ENCODE measurements at regions not wholly inside any gene's neighbourhood (a gene's known extent, or its start where the extent isn't known, plus 50 kb on each side); places are given as distances from the start of the nearest gene placed in this dataset.

DNA sequence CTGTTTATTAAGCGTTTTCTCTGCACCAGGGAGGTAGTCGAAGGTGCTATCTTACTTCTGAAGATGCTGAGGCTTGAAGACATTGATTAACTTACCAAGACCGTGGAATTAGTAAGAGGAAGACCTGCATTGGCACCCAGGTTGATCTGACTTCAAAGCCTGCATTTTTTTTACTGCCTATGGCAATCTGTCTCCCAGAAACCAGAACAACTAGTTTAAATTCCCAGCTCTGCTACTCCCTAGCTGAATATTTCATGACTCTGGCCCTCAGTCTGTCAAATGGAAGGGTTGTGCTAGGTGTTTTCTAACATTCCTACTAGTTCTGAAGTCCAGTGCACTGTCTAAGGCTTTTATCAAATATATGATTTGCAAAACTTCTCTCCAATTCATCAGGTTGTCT lies 52.0 kb upstream of the GRAMD1B start:
- ATAC-seq (replicated peaks; ENCODE audit: extremely low read depth, poor library complexity, severe bottlenecking) (no peak), DNase-seq (ENCODE audit: low spot score in 2 of 2) (no peak)
- H3K27ac Mint-ChIP-seq (ENCODE audit: low read depth): no peak overlapping the region
- H3K27me3 Mint-ChIP-seq: no peaks in the 10 kb centered on the region
- peaks cover 7% of the 10 kb centered on the region for H3K4me1 Mint-ChIP-seq
- no peak overlapping the region for H3K4me3 Mint-ChIP-seq
- H3K36me3 Mint-ChIP-seq (ENCODE audit: insufficient read depth): no peaks in the 10 kb centered on the region
- H3K9me3 Mint-ChIP-seq: no peaks in the 10 kb centered on the region

DNA sequence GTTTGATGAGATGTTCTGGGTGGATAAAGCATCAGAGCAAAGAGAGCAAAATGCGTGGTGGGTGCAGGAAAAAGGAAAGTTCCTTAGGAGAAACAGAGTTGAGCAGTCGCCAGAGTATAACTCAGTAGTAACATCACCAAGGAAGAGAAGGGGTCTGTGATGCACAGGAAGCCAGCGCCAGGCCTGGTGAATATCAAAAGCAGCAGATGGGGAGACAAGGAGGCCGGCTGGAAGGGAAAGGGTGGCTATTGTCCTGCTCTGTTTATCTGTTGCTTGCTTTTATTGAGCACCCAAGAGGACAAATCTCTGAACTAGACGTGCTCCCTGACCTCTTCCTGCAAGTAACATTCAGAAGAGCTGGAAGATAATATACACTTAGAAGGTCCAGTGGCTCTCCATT lies 52.7 kb upstream of the GRAMD1B start:
- H3K9me3 Mint-ChIP-seq: no peaks in the 10 kb centered on the region
- no peaks in the 10 kb centered on the region for H3K27me3 Mint-ChIP-seq
- peaks cover 3% of the 10 kb centered on the region for H3K4me1 Mint-ChIP-seq
- no peak overlapping the region for H3K27ac Mint-ChIP-seq (ENCODE audit: low read depth)
- ATAC-seq (replicated peaks; ENCODE audit: extremely low read depth, poor library complexity, severe bottlenecking) (no peak), DNase-seq (ENCODE audit: low spot score in 2 of 2) (no peak)
- H3K36me3 Mint-ChIP-seq (ENCODE audit: insufficient read depth): no peaks in the 10 kb centered on the region
- no peak overlapping the region for H3K4me3 Mint-ChIP-seq

DNA sequence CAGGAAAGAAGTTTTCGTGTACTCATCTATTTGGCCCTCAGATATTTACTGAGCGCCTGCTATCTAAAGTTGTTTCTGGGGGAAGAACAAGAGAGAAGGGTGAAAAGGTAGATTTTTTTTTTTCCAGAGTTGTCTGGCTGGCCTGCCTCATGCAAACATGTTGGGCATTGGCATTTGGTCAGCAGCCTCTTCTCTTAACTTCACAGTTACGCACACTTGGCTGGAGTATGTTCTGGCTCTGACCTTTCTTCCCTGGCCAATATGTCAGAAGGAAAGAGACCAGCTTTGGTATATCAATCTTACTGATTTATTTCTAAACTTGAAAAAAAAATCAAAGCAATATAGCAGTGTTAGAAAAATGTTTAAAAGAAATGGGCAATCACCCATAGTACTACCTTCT lies 54.2 kb upstream of the GRAMD1B start:
- no peak for ATAC-seq (replicated peaks; ENCODE audit: extremely low read depth, poor library complexity, severe bottlenecking)
- no peaks in the 10 kb centered on the region for H3K27me3 Mint-ChIP-seq
- H3K27ac Mint-ChIP-seq (ENCODE audit: low read depth): no peak overlapping the region
- H3K36me3 Mint-ChIP-seq (ENCODE audit: insufficient read depth): no peaks in the 10 kb centered on the region
- no peaks in the 10 kb centered on the region for H3K9me3 Mint-ChIP-seq
- DNase-seq (ENCODE audit: low spot score in 2 of 2): no peak
- H3K4me1 Mint-ChIP-seq: no peaks in the 10 kb centered on the region
- no peak overlapping the region for H3K4me3 Mint-ChIP-seq

DNA sequence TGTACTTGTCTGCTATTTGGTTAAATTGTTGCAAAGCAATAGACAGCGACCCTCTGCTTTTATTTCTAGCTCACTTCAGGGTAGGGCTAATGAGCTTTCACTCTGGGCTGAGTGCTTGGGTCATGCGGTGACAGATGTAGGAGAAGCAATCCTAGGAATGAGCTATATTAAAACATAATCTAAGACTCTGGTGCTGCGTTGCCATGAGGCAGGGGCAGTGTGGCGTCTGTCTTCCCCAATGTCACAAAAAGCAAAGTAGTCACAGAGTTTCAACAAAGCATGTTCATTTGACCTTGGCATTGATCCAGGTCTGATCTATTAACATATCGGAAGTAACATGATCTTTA lies 55.5 kb upstream of the GRAMD1B start:
- no peak for ATAC-seq (replicated peaks; ENCODE audit: extremely low read depth, poor library complexity, severe bottlenecking)

DNA sequence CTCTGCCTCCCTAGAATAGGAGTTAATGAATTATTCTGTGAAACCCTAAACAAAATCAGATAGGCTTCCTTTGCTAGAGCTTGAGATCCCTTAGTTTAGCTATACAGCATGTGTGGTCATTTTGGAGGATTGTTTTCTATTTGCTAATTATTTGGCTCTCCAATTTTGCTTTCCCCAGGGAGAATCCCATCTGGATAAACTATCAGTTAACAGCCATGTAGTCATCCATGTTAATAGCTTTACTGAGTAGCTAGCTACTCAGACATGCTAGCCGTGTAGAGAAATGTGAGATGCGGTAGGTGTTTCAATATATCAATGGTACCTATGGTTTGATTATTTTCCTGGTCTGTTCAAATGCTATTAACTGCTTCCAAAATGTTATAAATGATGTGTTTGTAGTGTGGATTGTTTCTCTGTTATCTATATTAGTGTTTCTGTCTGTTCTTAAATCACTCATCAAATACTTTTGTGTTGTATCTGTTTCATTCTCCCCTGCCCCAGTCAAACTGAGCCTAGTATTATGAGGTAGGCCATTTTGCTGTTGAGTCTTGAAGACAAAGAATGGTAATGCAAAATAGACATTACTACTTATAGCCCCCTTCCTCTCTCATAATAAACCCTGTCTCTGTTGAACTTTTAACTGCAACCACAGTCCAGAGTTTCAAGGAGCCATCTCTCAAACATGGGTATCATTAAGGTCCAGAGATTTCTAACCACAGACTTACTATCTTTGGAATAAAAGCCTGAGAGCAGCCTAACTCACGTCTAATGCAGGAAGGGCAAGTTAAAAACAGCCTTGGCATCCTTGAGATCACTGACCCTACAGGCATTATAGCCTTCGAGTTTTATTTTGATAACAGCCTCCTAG lies 56.1 kb upstream of the GRAMD1B start:
- ATAC-seq (replicated peaks; ENCODE audit: extremely low read depth, poor library complexity, severe bottlenecking) (no peak), DNase-seq (ENCODE audit: low spot score in 2 of 2) (no peak)
- no peaks in the 10 kb centered on the region for H3K9me3 Mint-ChIP-seq
- H3K27ac Mint-ChIP-seq (ENCODE audit: low read depth): no peak overlapping the region
- no peaks in the 10 kb centered on the region for H3K4me1 Mint-ChIP-seq
- no peaks in the 10 kb centered on the region for H3K27me3 Mint-ChIP-seq
- no peak overlapping the region for H3K4me3 Mint-ChIP-seq
- H3K36me3 Mint-ChIP-seq (ENCODE audit: insufficient read depth): no peaks in the 10 kb centered on the region

More for the DNA sequence above, 55.5 kb upstream of the GRAMD1B start:
- H3K36me3 Mint-ChIP-seq (ENCODE audit: insufficient read depth): no peaks in the 10 kb centered on the region
- no peak overlapping the region for H3K27ac Mint-ChIP-seq (ENCODE audit: low read depth)
- no peaks in the 10 kb centered on the region for H3K9me3 Mint-ChIP-seq
- no peak for DNase-seq (ENCODE audit: low spot score in 2 of 2)
- no peaks in the 10 kb centered on the region for H3K4me1 Mint-ChIP-seq
- H3K4me3 Mint-ChIP-seq: no peak overlapping the region
- H3K27me3 Mint-ChIP-seq: no peaks in the 10 kb centered on the region

DNA sequence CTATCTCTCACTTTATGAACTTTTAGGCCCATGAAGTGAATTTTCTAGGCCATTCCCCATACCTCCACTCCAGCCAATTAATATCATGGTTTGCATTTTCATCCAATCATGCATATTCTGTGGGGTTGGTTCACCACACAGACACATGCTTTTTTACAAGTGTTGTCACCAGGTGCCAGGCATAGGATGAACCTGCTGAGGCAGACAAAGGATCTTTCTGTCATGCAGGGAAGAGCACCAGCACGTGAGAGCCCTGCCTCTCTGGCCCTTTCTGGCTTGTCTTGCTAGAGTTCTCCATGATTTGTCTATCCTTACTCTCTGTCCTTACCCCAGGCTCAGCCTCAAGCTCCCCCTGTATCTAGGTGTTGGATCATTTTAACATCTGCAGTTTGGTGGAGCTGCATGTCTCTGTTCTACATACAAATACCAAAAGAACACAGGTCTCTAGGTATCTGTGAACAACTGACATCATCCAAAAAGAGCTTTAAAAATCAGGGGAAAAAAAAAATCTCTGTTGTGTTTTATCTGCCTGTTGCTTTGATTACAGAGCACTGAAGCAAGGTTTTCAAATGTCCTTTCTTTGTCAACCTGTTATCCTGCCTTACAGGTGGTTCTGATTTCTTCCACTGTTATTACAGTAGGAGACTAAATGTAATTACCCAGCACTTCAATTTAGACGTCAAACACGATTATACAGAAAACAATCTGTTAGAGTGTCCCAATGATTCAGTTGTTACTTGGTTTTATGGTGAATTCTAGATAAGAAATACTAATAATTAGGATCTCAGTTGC lies 58.4 kb upstream of the GRAMD1B start:
- DNase-seq (ENCODE audit: low spot score in 2 of 2) (no peak), ATAC-seq (replicated peaks; ENCODE audit: extremely low read depth, poor library complexity, severe bottlenecking) (no peak)
- Mint-ChIP-seq H3K27ac (ENCODE audit: low read depth) (no peak overlapping the region), H3K36me3 (ENCODE audit: insufficient read depth) (no peaks in the 10 kb centered on the region), H3K9me3 (no peaks in the 10 kb centered on the region), H3K4me3 (no peak overlapping the region), H3K4me1 (no peaks in the 10 kb centered on the region), H3K27me3 (peaks cover 13% of the 10 kb centered on the region)

DNA sequence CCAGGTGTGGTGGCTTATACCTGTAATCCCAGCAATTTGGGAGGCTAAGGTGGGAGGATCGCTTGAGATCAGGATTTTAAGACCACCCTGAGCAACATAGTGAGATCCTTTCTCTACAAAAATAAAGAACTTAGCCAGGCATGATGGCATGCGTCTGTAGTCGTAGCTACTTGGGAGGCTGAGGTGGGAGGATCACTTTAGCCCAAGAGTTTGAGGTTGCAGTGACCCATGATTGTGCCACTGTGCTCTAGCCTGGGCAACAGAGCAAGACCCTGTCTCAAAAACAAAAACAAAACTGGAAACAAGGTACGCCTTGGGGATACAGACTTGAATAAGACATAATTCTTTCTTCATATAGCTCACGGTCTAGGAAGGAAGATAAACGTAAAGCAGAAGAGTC lies 63.1 kb upstream of the GRAMD1B start:
- ATAC-seq (replicated peaks; ENCODE audit: extremely low read depth, poor library complexity, severe bottlenecking) (no peak), DNase-seq (ENCODE audit: low spot score in 2 of 2) (no peak)
- Mint-ChIP-seq H3K4me3 (no peak overlapping the region), H3K9me3 (no peaks in the 10 kb centered on the region), H3K4me1 (no peaks in the 10 kb centered on the region), H3K27me3 (peaks cover 31% of the 10 kb centered on the region), H3K36me3 (ENCODE audit: insufficient read depth) (no peaks in the 10 kb centered on the region), H3K27ac (ENCODE audit: low read depth) (no peak overlapping the region)

DNA sequence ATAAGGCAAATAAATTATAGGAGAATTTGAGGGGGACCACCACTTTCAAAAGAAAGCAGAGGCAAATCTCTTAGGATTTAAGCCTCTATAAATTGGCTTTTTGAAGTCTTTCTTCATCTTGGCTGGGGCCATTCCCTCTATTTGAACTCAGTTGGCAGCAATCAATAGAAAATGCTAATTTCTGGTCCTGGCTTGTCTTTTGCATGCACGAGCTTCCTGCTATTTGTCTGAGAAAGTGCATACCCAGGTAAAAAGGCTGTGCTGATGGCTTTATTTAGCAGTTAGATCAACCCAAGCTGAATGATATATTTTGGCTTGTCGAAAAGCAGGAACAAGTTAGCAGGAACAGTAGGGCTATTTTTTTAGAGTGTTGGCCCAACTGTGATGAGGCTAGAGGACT lies 64.1 kb upstream of the GRAMD1B start:
- no peak overlapping the region for H3K27ac Mint-ChIP-seq (ENCODE audit: low read depth)
- H3K36me3 Mint-ChIP-seq (ENCODE audit: insufficient read depth): no peaks in the 10 kb centered on the region
- no peak for DNase-seq (ENCODE audit: low spot score in 2 of 2)

DNA sequence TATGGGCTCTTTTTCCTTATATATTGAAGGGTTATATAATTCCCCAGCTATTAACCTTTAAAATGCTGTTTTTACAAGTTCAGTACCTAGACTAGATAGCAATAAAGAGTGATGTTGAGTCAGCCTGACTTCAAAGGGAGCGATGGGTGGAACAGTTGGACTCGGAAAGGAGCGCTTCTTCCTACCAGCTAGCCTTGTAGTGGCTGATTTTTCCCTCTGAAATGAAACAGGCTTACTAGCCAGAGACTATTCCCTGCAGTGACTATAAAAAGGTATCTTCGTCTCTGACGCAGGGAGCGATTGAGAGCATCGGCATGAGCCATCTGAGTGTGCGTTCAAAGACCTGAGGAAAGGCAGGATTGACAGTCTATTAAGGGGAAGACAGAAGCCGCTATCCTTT lies 66.0 kb upstream of the GRAMD1B start:
- DNase-seq (ENCODE audit: low spot score in 2 of 2): no peak
- Mint-ChIP-seq H3K4me3 (no peak overlapping the region), H3K27me3 (peaks cover 57% of the 10 kb centered on the region), H3K36me3 (ENCODE audit: insufficient read depth) (no peaks in the 10 kb centered on the region), H3K4me1 (no peaks in the 10 kb centered on the region), H3K9me3 (no peaks in the 10 kb centered on the region), H3K27ac (ENCODE audit: low read depth) (no peak overlapping the region)
- ATAC-seq (replicated peaks; ENCODE audit: extremely low read depth, poor library complexity, severe bottlenecking): no peak

More for the DNA sequence above, 64.1 kb upstream of the GRAMD1B start:
- ATAC-seq (replicated peaks; ENCODE audit: extremely low read depth, poor library complexity, severe bottlenecking): no peak
- Mint-ChIP-seq H3K9me3 (no peaks in the 10 kb centered on the region), H3K4me3 (no peak overlapping the region), H3K4me1 (no peaks in the 10 kb centered on the region), H3K27me3 (peaks cover 41% of the 10 kb centered on the region)

DNA sequence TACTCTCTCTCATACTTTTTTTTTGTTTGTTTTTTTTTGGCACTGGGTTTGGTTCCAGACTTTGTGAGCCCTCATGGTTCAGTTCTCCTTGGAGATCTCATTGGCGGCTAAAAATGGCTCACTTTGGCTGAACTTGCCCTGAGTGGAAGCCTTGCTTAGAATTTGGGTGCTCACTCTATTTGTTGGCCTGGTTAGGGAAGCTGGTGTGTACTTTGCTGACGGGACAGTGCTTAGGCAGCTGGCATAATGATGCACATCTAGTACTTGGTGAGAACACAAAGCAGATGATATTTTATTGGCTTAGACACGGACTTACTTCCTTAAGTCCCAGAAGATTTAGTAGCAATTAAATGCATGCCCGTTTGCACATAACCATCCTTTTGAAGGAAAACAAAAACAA lies 66.5 kb upstream of the GRAMD1B start:
- DNase-seq (ENCODE audit: low spot score in 2 of 2): no peak
- H3K4me3 Mint-ChIP-seq: no peak overlapping the region
- no peak overlapping the region for H3K27ac Mint-ChIP-seq (ENCODE audit: low read depth)
- no peaks in the 10 kb centered on the region for H3K36me3 Mint-ChIP-seq (ENCODE audit: insufficient read depth)
- ATAC-seq (replicated peaks; ENCODE audit: extremely low read depth, poor library complexity, severe bottlenecking): no peak
- no peaks in the 10 kb centered on the region for H3K4me1 Mint-ChIP-seq
- H3K9me3 Mint-ChIP-seq: no peaks in the 10 kb centered on the region
- H3K27me3 Mint-ChIP-seq: peaks cover 62% of the 10 kb centered on the region

DNA sequence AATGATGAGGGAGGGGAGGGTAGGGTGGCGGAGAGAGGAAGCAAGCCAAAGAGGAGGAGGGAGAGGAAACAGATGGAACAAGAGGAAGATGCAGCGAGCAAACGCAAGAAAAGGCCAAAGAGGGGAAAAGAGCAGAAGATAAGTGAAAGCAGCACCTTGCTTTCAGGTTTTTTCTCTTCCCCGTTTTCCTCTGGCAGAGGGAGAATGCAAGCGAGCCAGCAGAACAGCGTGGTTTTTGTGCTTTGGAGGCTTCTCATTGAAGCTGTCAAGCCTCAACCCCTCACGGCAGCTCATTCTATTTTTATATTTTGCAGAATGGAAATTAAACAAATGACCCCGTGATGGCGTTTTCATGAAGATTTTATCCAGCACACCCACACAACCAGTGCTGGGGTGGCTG lies 67.1 kb upstream of the GRAMD1B start:
- ATAC-seq (replicated peaks; ENCODE audit: extremely low read depth, poor library complexity, severe bottlenecking) (no peak), DNase-seq (ENCODE audit: low spot score in 2 of 2) (no peak)
- H3K4me1 Mint-ChIP-seq: peaks cover 4% of the 10 kb centered on the region
- no peak overlapping the region for H3K4me3 Mint-ChIP-seq
- H3K27ac Mint-ChIP-seq (ENCODE audit: low read depth): no peak overlapping the region
- H3K36me3 Mint-ChIP-seq (ENCODE audit: insufficient read depth): peaks cover 1% of the 10 kb centered on the region
- no peaks in the 10 kb centered on the region for H3K9me3 Mint-ChIP-seq
- H3K27me3 Mint-ChIP-seq: peaks cover 67% of the 10 kb centered on the region

DNA sequence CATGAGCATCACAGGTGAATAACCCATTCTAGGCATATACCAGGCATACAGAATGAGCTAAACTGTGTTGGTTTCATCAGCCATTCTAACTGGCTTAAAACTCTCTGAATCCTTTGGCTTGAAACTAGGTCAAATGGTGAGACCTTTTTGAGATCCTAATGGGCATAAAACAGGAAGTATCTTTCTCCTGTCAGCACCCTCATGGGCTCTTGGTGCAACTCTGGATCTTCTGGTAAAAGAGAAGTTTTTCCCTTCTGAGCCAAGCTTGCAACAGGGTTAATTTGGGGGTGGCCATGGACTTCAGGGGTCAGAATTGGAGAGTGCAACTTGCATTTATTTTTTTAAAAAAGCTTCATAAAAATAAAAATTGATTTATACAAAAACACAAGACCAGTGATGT lies 67.9 kb upstream of the GRAMD1B start:
- Mint-ChIP-seq H3K9me3 (no peaks in the 10 kb centered on the region), H3K27ac (ENCODE audit: low read depth) (no peak overlapping the region), H3K27me3 (peaks cover 67% of the 10 kb centered on the region), H3K36me3 (ENCODE audit: insufficient read depth) (peaks cover 1% of the 10 kb centered on the region), H3K4me3 (no peak overlapping the region), H3K4me1 (peaks cover 9% of the 10 kb centered on the region)
- no peak for ATAC-seq (replicated peaks; ENCODE audit: extremely low read depth, poor library complexity, severe bottlenecking)
- DNase-seq (ENCODE audit: low spot score in 2 of 2): no peak

DNA sequence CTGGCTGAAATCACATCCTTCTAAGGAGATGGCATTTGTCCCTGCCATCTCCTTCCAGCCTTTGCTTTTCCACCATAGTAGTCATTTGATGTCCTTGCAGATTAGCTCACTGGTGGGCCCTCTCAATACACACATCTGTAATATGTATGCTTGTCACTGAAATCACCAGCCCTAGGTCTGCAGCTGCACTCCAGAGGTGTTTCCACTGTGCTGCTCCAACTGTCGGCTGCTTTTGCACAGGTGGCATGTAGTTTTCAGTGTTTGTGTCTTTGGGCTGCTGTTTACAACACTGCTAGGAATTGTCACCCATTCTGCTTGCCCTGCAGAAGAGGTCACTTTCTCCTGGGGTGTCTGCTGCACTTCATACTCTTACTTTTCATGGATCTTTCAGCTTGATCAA lies 69.0 kb upstream of the GRAMD1B start:
- Mint-ChIP-seq H3K27me3 (peaks cover 72% of the 10 kb centered on the region), H3K4me3 (no peak overlapping the region), H3K27ac (ENCODE audit: low read depth) (no peak overlapping the region), H3K36me3 (ENCODE audit: insufficient read depth) (peaks cover 1% of the 10 kb centered on the region), H3K4me1 (peaks cover 13% of the 10 kb centered on the region), H3K9me3 (no peaks in the 10 kb centered on the region)
- no peak for DNase-seq (ENCODE audit: low spot score in 2 of 2)
- ATAC-seq (replicated peaks; ENCODE audit: extremely low read depth, poor library complexity, severe bottlenecking): no peak
